ENCODE measurements at regions not wholly inside any gene's neighbourhood (a gene's known extent, or its start where the extent isn't known, plus 50 kb on each side); places are given as distances from the start of the nearest gene placed in this dataset.
"Not testable (repeated sequence)": the region's sequence is repeated elsewhere in the genome, so short reads cannot be mapped to it uniquely, and the experiment has no call there.

DNA sequence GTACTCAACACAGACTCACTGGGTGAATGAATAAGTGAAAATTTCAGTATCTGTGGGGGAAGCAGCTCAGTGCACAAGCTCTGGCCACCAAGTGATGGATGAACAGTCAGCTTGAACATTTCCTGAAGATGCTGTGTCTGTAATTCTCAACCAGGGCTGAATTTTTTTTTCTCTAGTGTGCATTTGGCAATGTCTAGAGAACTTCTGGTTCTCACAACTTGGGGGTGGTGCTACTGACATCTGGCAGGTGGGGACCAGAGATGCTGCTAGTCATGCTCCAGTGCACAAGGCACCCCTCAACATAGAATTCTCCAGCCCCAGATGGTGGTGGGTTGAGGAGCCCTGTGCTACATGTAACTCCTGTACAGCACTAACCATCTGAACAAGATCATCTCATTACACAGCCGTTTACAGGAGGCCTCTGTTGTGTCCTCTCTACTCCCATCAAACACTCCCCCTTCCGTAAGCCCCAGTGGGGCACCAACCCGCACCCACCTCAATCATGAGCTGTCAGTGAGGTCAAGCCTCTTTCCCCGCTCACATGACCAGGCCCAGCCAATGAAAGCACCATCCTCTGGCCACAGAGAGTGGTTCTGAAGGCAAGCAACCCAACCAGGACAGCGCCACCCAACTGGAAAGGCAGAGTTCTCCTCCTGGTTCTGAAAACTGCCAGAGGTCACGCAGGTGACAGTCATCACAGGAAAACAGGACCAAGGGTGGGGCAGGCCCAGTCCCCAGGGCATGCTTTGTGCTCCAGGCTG is 103.9 kb upstream of the PMEPA1 start:
- DNase-seq, result no peak
- Histone ChIP-seq H3K9me3 (no peaks in the 10 kb centered on the region), H3K27me3 (no peaks in the 10 kb centered on the region), H3K9ac (ENCODE audit: low read depth in 2 of 2, low read length in 2 of 2) (no peak overlapping the region), H3K27ac (no peak overlapping the region), H3K36me3 (no peaks in the 10 kb centered on the region), H3K4me1 (no peaks in the 10 kb centered on the region), H3K4me3 (no peak overlapping the region)
- intact Hi-C loops (cut with DNase I), result no loop called here
- no peak for TF ChIP-seq CTCF (IDR thresholded peaks at IDR 0.05)

DNA sequence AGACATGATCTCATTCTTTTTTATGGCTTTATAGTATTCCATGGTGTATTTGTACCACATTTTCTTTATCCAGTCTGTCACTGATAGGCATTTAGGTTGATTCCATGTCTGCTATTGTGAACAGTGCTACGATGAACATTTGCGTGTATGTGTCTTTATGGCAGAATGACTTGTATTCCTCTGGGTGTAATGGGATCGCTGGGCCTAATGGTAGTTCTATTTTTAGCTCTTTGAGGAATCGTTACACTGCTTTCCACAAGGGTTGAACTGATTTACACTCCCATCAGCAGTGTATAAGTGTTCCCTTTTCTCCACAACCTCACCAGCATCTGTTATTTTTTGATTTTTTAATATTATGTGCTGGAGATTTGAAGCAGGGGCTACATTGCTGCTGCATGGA is 102.8 kb upstream of the PMEPA1 start:
- H3K36me3 ChIP-seq; intact Hi-C loops (cut with DNase I); H3K4me1 ChIP-seq; H3K27ac ChIP-seq; H3K27me3 ChIP-seq; H3K4me3 ChIP-seq; H3K9ac ChIP-seq (ENCODE audit: low read depth in 2 of 2, low read length in 2 of 2); H3K9me3 ChIP-seq; DNase-seq: not testable (repeated sequence)

DNA sequence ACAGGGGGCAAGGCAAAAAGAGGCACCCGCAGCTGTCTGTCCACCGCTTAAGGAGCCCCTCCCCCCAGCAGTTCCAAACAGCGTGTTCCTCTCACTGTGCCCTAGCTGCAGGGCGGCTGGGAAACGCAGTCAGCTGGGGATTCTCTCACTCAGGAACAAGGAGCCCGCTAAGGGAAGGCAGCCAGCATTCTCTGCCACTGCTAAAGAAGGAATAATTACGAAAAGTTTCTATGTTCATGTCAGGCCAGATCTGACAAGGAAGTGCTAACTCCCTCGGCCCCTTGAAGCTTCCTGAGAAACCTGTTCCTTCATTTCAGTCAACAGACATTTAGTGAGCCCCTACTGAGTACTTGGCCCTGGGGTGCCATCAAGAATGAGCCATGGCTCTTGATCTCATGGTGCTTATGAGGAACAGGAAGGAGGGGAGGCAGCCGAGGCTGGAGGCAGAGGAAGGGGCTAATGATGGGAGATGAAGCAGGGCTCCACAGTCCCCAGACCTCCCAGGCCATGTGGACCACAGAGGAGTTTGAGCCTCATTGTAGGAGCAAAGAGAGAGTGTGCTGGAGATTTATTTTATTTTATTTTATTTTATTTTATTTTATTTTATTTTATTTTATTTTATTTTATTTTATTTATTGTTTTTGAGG is 101.7 kb upstream of the PMEPA1 start:
- no peak for TF ChIP-seq CTCF (IDR thresholded peaks at IDR 0.05)
- Histone ChIP-seq H3K9me3 (no peaks in the 10 kb centered on the region), H3K27ac (no peak overlapping the region), H3K9ac (ENCODE audit: low read depth in 2 of 2, low read length in 2 of 2) (no peak overlapping the region), H3K4me1 (no peaks in the 10 kb centered on the region), H3K27me3 (no peaks in the 10 kb centered on the region), H3K36me3 (no peaks in the 10 kb centered on the region), H3K4me3 (no peak overlapping the region)
- no peak for DNase-seq
- intact Hi-C loops (cut with DNase I), result no loop called here

DNA sequence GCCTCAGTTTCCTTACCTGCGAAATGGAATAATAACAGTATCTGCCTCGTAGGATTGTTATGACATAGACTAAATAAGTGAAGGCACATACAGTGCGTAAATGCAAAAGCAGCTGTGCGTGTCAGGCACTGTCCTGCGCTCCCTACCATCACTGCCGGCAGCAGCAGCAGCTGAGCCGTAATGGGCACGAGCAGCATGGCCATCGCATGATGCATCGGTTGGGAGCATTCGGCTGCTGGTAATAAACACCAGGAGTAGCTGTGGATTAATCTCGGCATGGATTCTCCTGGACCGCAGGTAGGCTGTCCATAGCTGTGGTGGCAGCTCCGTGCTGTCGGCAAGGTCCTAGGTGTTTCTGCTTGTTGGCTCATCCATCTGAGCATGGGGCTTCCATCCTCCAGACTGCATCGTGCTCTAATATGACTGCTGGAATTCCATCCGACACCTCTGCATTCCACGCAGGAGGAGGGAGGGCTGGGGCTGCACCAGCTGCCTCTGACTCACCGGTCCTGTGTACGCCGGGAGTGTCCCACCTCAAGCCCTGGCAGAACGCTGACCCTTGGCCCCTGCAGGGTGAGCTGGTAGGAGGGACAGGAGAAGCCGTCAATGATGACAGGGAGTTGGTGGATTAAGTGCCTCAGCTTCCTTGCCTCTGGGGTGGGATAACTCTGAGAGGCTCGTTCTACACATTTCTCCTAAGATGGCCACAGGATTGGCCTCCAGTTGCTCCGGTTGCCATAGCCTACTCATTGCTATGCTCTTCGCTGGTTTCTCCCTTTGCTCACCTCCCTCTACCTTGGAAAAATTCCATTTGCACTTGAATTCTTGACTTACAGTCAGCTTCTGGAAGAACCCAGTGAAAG is 100.9 kb upstream of the PMEPA1 start:
- Histone ChIP-seq H3K4me1 (no peaks in the 10 kb centered on the region), H3K27me3 (no peaks in the 10 kb centered on the region), H3K4me3 (no peak overlapping the region), H3K9ac (ENCODE audit: low read depth in 2 of 2, low read length in 2 of 2) (no peak overlapping the region), H3K36me3 (no peaks in the 10 kb centered on the region), H3K27ac (no peak overlapping the region), H3K9me3 (no peaks in the 10 kb centered on the region)
- DNase-seq, result no peak
- intact Hi-C loops (cut with DNase I), result no loop called here
- TF ChIP-seq CTCF (IDR thresholded peaks at IDR 0.05), result no peak

- TF ChIP-seq CTCF (IDR thresholded peaks at IDR 0.05), result no peak
- no peak overlapping the region for H3K27ac ChIP-seq
- no peak for DNase-seq
- no peaks in the 10 kb centered on the region for H3K27me3 ChIP-seq
- no peaks in the 10 kb centered on the region for H3K36me3 ChIP-seq
- intact Hi-C loops (cut with DNase I), result no loop called here
- no peaks in the 10 kb centered on the region for H3K9me3 ChIP-seq
- no peaks in the 10 kb centered on the region for H3K4me1 ChIP-seq
- H3K4me3 ChIP-seq, result no peak overlapping the region
- no peak overlapping the region for H3K9ac ChIP-seq (ENCODE audit: low read depth in 2 of 2, low read length in 2 of 2)
These were observed 99.9 kb upstream of the PMEPA1 start for GRCh38 chr20:57809661-57810172.
